Neural progenitor cell (in vitro differentiated cells): ENCODE measurements at regions not wholly inside any gene's neighbourhood (a gene's known extent, or its start where the extent isn't known, plus 50 kb on each side); places are given as distances from the start of the nearest gene placed in this dataset.
"Not testable (repeated sequence)": the region's sequence is repeated elsewhere in the genome, so short reads cannot be mapped to it uniquely, and the experiment has no call there.

ENCODE experiments used
- EZH2 ChIP-seq: fragments of 200-600 bp; sonication (generic); IDR thresholded peaks from 2 replicates; pipeline ENCODE4 v1.6.1; 2017; ENCODE audit warnings: antibody characterized with exemption, mild to moderate bottlenecking, moderate library complexity
- EZH2phosphoT487 ChIP-seq: fragments of 200-600 bp; sonication (generic); IDR thresholded peaks from 2 replicates; pipeline ENCODE4 v1.6.1; 2017; ENCODE audit warnings: antibody characterized with exemption
- TF ChIP-seq, protein P1 (sequence below): fragments of 200-600 bp; sonication (generic); IDR thresholded peaks from 2 replicates; pipeline ENCODE4 v1.5.1; 2017; ENCODE audit warnings: antibody characterized with exemption, mild to moderate bottlenecking

DNA sequence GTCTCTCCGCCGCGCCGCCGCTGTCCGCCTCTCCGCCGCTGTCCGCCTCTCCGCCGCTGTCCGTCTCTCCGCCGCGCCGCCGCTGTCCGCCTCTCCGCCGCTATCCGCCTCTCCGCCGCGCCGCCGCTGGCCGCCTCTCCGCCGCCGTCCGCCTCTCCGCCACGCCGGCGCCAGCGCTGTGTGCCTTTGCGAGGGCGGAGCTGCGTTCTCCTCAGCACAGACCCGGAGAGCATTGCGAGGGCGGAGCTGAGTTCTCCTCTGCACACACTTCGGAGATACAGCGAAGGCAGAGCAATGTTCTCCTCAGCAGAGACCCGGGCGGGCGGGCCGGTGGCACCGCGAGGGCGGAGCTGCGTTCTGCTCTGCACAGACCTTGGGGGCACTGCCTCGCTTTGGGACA, 327.4 kb upstream of the PLGLB1 start:
- TF ChIP-seq EZH2, EZH2phosphoT487: not testable (repeated sequence)
- TF ChIP-seq, protein P1, sequence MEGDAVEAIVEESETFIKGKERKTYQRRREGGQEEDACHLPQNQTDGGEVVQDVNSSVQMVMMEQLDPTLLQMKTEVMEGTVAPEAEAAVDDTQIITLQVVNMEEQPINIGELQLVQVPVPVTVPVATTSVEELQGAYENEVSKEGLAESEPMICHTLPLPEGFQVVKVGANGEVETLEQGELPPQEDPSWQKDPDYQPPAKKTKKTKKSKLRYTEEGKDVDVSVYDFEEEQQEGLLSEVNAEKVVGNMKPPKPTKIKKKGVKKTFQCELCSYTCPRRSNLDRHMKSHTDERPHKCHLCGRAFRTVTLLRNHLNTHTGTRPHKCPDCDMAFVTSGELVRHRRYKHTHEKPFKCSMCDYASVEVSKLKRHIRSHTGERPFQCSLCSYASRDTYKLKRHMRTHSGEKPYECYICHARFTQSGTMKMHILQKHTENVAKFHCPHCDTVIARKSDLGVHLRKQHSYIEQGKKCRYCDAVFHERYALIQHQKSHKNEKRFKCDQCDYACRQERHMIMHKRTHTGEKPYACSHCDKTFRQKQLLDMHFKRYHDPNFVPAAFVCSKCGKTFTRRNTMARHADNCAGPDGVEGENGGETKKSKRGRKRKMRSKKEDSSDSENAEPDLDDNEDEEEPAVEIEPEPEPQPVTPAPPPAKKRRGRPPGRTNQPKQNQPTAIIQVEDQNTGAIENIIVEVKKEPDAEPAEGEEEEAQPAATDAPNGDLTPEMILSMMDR, result not testable (repeated sequence)
